22Rv1 (cell line): ENCODE measurements at regions not wholly inside any gene's neighbourhood (a gene's known extent, or its start where the extent isn't known, plus 50 kb on each side); places are given as distances from the start of the nearest gene placed in this dataset.

ENCODE experiments used
- CTCF ChIP-seq: fragments of 450-650 bp; IDR thresholded peaks from 2 replicates; pipeline ENCODE4 v1.5.1; 2017; ENCODE audit warnings: mild to moderate bottlenecking
- ZFX ChIP-seq: fragments of 450-650 bp; IDR thresholded peaks from 2 replicates; pipeline ENCODE4 v1.6.1; 2017; ENCODE audit warnings: antibody characterized with exemption, borderline replicate concordance

GRCh38 chr10:109740436-109740835 lies 182.9 kb downstream of the XPNPEP1 start:
- no peak for TF ChIP-seq CTCF
- TF ChIP-seq ZFX, result no peak
